Sciatic nerve (tissue), 2 donors: ENCODE measurements at regions not wholly inside any gene's neighbourhood (a gene's known extent, or its start where the extent isn't known, plus 50 kb on each side); places are given as distances from the start of the nearest gene placed in this dataset.

Source experiments
- ATAC-seq: fragments of 200-7000 bp; cut with Tn5 transposase; one replicate; pipeline ENCODE4 v1.9.1; 2020; ENCODE audit warnings: mild to moderate bottlenecking, moderate library complexity
- DNase-seq: peaks from one replicate; pipeline ENCODE4 v3.0.0-alpha.2; 2020; ENCODE audit warnings: low spot score
- intact Hi-C: fragments of 100-400 bp; cut with DNase I; formaldehyde crosslinking; loops from one replicate; pipeline ENCODE4 v1.14.2; 2022
- donor health status: DM: no; HTN: no; CAD: no.
- donor health status: DM: no; HTN: no; CAD: no.

DNA sequence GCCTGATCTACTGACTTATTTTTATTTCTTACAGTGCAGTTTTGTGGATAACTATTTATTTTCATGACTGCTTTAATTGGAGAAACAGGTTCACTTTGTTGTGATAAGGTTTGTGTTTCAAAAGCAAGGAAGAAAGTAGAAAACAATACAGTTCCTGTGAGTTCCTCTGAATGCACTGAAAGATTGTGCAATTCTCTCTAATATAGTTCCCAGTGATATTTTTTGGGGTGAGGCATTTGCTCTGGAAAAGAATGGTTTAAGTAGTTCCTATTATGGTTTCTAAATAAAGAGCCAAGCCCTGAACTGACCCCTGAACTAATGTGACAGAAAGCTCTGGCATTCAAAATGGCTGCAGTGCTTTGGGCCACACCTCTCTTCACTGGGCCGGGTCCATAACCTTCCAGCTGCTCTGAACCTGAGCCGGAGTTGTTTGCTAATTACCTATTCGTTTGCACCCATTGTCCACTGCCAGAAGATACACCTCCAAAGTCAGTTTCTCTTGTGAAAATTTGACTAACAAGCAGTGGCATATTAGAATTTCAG lies 56.6 kb upstream of the VTCN1 start:
- peak; percentile 73 for ATAC-seq
- intact Hi-C loops, result no loop called here
- DNase-seq, result no peak

DNA sequence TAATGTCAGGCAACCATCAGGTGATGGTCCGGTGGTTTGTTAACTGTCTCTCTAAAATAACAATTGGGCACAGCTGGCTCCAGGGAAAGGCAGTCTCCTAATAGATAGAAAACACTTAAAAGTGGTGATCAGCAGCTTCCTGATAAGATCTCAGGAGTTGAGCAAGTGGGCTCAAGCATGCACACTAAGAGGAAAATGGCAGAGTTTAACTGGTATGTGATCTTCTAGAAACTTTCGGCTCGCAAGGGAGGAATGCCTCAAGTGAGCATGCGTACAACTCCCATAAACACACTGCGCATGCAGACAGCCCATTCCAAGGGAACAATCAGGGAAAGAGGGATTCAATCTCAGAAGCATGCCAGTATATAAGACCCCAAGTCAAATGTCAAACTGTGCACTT lies 52.2 kb upstream of the VTCN1 start:
- DNase-seq (no peak), ATAC-seq (no peak)
- intact Hi-C loops, result no loop called here

DNA sequence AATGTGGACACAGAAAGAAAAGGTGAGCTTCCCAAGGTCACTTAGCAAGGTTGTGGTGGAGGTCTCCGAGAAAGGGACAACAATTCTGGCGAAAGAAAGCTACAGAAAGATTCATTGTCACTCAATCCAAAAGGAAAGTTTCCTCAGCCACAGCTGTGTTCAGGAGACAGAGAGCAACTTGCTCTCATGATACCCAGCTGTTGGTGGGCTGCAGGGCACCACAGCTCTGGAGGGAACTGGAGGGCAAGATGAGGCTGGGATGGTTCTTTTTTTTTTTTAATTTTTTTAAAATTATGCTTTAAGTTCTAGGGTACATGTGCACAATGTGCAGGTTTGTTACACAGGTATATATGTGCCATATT lies 50.7 kb upstream of the VTCN1 start:
- ATAC-seq (no peak), DNase-seq (no peak)
- intact Hi-C loops, result no loop called here

DNA sequence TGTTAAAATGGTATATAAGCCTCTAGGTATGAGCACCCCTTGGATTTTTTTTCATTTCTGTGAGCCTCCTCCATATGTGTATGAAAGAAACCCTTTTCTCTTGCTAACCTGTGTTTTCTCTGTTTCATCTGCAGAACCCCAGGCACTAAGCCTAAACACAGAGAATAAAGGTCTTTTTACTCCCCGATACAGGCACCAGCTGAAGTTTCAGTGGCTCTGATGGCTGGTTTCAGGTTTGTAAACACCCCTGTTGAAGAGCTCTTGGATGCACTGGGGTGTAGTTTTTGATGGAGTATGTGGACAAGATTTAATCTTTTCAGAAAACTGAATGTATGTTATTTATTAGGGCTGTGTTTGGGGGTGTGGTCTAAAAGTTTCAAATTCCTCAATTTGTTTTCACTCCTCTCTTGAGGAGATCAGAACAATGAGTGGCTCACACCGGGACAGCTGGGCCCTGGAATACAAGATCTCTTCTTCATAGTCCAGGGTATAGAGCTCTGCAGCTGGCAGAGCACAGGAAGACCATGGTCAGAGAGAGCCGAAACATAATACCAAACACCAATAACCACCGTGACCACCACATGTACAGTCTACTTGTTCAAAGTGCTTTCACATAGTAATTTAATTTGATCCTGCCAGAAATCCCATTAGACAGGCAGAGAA lies 50.2 kb upstream of the VTCN1 start:
- intact Hi-C loops, result no loop called here
- ATAC-seq, result no peak
- no peak for DNase-seq
